Right kidney (tissue), 1 donor: ENCODE measurements at regions not wholly inside any gene's neighbourhood (a gene's known extent, or its start where the extent isn't known, plus 50 kb on each side); places are given as distances from the start of the nearest gene placed in this dataset.

Experiments used
- DNase-seq: peaks from one replicate; pipeline ENCODE4 v3.0.0-alpha.2; 2016

DNA sequence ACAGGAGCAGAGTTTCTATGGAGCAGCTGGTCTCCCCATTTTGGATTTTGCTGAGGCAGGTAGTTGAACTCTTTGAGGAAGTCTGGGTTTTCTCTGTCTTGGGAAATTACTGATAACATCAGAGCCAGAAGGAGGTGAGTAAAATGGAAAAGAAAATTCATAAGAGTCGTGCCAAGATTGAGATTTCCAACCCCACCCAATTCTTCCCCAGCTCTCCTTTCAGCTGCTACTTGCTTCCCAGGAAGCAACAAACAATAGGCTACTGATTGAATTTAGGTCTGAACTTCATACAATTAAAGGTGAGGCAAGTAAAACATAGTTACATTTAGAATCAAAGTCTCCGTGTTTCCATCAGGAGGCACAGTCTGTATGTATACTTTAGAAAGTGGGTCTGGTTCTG is 54.6 kb upstream of the EOLA2 start:
- no peak for DNase-seq

GRCh38 chrX:149993989-149994388 is 55.7 kb upstream of the EOLA2 start:
- no peak for DNase-seq

DNA sequence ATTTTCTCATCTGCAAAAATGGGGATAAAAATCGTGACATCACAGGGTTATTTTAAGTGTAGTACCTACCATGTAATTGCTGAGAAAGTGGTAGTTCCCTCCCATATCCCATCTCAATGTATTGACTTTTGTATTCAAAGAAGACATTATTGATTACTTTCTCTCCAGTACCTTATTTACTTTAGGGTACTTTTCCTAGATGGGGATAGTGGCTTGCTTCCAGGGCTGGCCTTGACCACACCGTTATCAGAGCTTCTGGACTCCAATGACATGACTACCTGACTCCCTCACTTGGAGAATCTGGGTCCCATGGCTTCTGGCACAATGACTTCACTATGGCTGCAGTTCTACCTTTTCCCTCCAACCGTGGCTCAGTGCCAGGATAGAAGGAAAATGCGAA is 58.2 kb upstream of the EOLA2 start:
- DNase-seq = no peak

- no peak for DNase-seq
Measured at GRCh38 chrX:150005027-150005426, 66.7 kb upstream of the EOLA2 start.

DNA sequence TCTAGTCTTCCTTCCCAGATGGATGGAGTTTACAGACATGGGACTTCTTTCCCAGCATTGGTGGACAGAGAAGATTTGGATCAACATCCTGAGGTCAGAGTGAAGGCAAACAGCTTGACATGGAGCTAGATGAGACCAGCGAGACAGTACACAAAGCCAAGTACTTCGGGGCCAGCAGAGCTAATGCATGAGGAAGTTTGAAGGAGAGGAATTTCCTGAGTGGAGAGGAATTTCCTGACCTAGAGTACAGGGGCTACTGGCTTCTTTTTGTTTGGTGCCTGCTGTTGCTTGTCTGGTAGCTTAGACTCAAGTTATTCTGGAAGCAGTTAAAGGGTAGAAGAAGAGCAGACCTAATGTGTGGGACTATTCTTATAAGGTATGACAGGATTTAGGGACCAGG is 69.1 kb upstream of the EOLA2 start:
- no peak for DNase-seq

DNA sequence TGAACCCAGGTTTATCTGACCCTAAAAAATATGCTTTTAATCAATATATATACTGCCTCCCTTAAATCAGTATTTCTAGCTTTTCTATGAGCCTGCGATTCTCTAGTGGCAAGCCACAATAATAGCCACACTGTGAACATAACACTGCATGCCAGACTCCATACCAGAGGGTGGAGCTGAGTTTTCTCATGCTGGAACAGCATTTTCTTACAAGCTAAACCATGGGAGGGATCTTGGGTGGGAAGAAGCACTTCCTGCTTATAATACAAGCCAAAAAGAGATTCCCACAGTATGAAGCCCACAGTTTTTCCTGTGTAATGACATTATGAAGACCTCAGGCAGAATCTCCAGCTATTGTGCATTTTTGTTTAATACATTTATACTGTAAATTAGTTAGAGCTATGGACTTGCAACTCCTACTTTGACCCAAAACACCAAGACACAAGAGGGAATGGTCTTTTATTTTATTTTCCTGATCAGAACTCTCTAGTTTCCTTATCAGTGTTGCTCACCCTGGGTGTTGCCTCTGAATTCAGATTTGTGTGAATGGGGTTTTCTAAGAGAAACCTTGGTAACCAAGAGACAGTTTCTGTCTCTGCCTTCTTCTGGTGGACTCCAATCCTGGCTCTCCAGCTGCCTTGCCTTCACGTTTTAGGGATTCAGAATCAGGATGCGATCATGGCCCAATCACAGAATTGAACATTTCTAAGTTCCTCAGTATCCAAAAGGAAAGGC is 74.5 kb upstream of the EOLA2 start:
- no peak for DNase-seq

GRCh38 chrX:150014525-150014924 is 76.2 kb upstream of the EOLA2 start:
- no peak for DNase-seq

DNA sequence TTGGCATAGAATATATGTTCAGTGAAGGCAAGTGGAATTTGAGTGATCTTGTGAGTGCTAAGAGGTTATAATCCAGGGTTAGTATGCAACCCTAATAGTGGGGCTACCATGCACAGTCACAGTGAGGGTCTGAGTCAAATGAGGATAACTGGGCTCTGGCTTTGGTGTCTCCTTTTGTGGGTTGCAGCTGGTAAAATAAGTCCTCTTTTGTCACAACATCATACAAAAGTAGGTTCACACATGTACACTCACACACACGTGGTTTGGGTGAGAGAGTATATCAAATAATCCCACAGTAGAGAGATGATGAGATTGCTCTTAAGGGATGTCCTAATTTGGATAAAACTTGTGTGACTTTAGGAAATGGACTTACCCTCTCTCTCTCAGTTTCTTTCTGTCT is 79.6 kb upstream of the EOLA2 start:
- DNase-seq = no peak

DNA sequence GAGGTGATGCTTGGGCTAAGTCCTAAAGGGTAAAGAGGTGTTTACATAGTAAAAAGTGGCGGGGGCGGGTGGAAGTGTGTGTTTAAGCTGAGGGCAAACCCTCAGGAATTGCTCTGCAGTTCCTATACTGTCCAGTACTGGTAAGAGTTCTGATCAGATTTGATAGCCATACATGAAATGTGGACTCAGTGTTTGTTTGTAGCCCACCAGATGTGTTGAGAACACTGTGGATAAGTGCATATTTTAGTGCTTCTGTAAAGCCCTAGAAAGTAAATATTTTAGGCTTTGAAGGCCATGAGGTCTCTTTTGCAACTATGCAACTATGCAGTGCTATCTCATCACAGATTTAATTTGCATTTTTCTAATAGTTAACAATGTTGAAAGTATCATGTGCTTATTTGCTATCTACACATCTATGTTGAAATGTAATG is 80.7 kb upstream of the EOLA2 start:
- DNase-seq = no peak

GRCh38 chrX:150028692-150029091 is 90.4 kb upstream of the EOLA2 start:
- DNase-seq = no peak

GRCh38 chrX:150032742-150033141 is 94.5 kb upstream of the EOLA2 start:
- DNase-seq = no peak

- DNase-seq = no peak
Measured at GRCh38 chrX:150034788-150035187, 96.5 kb upstream of the EOLA2 start.

DNA sequence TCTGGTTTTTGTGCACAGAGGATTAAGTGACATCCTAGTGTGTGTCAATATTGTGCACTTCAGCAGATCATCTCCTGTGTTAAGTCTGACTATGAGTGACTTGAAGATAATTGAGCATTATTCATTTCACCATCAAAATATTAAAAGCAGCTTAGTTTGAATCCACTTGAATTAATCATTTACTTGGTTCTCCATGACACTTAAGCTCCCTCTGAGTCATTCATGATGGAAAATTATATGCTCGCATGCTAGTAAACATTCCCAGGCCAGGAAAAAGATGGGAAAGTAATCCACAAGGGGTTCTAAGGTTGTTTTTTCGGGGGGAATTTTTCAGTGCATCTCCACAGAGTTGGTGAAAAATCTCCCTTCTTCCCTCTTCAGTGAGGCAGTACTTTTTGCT is 97.2 kb upstream of the EOLA2 start:
- no peak for DNase-seq

- no peak for DNase-seq
Measured at GRCh38 chrX:150036181-150036580, 97.9 kb upstream of the EOLA2 start.

GRCh38 chrX:150036641-150037040 is 98.3 kb upstream of the EOLA2 start:
- DNase-seq = no peak

GRCh38 chrX:150037041-150037440 is 98.8 kb upstream of the EOLA2 start:
- DNase-seq = no peak

GRCh38 chrX:150038315-150038714 is 100.0 kb upstream of the EOLA2 start:
- no peak for DNase-seq

- no peak for DNase-seq
Measured at GRCh38 chrX:150038986-150039599, 100.8 kb upstream of the EOLA2 start.

DNA sequence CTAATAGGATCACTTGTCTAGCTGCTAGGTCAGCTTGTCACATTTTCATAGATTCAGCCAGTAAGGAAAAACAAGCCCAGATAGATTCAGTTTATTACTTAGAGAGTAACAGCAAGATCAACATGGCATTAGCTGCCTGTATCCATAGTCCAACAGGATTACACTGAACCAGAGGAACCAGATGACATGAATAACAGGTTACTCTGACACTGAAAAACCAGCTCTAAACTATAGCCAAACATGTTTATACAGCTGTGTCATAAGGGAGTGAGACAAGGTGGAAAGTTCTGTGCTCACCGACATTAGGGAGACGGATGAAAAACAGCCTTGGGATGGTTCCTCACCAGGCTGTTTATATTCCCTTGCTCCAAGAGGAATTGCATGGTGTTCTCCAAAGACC is 102.9 kb upstream of the EOLA2 start:
- DNase-seq = no peak

- DNase-seq = no peak
Measured at GRCh38 chrX:150044556-150044955, 106.3 kb upstream of the EOLA2 start.

- DNase-seq = no peak
Measured at GRCh38 chrX:150047818-150048217, 109.5 kb upstream of the EOLA2 start.

GRCh38 chrX:150049647-150050046 is 111.4 kb upstream of the EOLA2 start:
- DNase-seq = peak; percentile 3

GRCh38 chrX:150050387-150050786 is 112.1 kb upstream of the EOLA2 start:
- no peak for DNase-seq

DNA sequence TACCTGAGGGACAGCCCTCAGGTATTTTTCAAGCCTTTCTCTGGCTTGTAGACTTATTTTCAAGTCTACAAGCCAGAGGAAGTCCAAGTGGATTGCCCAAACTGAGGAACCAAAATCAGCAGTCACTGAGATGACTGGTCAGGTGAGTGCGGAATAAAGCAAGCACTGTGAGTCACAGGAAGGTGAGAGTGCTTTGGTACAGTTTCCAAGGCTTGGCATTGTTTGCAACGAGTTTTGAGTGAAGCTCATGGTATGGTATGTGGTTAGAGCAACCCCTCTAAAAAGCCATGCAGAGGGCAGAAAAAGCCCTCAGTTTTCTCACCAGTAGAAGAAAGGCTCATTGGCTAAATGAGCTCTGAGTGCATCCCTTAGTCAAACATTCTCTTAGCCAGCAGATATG is 112.8 kb upstream of the EOLA2 start:
- DNase-seq = no peak
